ENCODE measurements at regions not wholly inside any gene's neighbourhood (a gene's known extent, or its start where the extent isn't known, plus 50 kb on each side); places are given as distances from the start of the nearest gene placed in this dataset.

DNA sequence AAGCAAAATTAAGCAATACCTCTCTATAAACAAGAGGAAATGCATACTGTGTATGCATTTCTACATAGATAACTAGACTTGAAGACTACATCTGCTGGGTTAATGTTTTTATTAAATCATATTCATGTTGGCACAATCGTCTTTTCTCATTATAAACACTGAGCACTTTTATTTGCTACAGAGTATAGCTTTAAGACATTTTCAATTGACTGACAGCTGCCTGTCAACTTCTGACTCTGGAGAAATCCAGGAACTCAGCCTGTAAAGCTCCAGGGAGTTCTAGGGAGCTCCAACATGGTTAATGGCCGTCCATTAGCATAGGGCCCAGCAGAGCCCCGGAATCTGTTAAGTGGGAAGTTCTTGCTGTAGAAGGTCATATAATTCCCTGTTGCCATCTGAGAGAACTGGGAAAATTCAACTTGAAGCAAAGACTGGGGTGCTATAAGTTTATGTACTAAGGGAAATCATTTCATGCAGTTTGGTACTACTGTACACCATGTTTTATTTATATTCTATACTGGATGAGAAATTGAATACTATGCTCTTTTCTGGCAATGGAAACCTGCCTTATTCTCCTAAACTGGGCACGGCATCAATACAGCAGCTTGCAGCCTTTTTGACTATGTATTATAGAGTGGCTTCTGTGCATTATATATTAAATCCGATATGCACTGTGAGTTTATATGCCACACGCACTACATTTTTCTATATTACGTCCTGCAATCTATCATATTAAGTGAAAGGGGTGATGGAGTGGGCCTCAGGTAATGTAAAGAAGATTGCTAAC lies 243.5 kb upstream of the ZNF521 start:
- no peak for TF ChIP-seq ZNF274 (IDR thresholded peaks at IDR 0.05; ENCODE audit: low read depth, low read length)

GRCh38 chr18:25594351-25594750 lies 242.4 kb upstream of the ZNF521 start:
- TF ChIP-seq ZNF274 (IDR thresholded peaks at IDR 0.05; ENCODE audit: low read depth, low read length), result no peak
- H3K4me3 ChIP-seq (ENCODE audit: low read length), result no peak overlapping the region

More for the DNA sequence above, 243.5 kb upstream of the ZNF521 start:
- no peak overlapping the region for H3K4me3 ChIP-seq (ENCODE audit: low read length)

GRCh38 chr18:25592804-25593360 lies 240.9 kb upstream of the ZNF521 start:
- no peak for TF ChIP-seq ZNF274 (IDR thresholded peaks at IDR 0.05; ENCODE audit: low read depth, low read length)
- H3K4me3 ChIP-seq (ENCODE audit: low read length), result no peak overlapping the region

GRCh38 chr18:25590456-25590855 lies 238.5 kb upstream of the ZNF521 start:
- TF ChIP-seq ZNF274 (IDR thresholded peaks at IDR 0.05; ENCODE audit: low read depth, low read length), result no peak
- no peak overlapping the region for H3K4me3 ChIP-seq (ENCODE audit: low read length)

GRCh38 chr18:25587545-25587944 lies 235.6 kb upstream of the ZNF521 start:
- TF ChIP-seq ZNF274 (IDR thresholded peaks at IDR 0.05; ENCODE audit: low read depth, low read length), result no peak
- H3K4me3 ChIP-seq (ENCODE audit: low read length), result no peak overlapping the region

GRCh38 chr18:25568986-25569385 lies 217.0 kb upstream of the ZNF521 start:
- no peak overlapping the region for H3K4me3 ChIP-seq (ENCODE audit: low read length)

DNA sequence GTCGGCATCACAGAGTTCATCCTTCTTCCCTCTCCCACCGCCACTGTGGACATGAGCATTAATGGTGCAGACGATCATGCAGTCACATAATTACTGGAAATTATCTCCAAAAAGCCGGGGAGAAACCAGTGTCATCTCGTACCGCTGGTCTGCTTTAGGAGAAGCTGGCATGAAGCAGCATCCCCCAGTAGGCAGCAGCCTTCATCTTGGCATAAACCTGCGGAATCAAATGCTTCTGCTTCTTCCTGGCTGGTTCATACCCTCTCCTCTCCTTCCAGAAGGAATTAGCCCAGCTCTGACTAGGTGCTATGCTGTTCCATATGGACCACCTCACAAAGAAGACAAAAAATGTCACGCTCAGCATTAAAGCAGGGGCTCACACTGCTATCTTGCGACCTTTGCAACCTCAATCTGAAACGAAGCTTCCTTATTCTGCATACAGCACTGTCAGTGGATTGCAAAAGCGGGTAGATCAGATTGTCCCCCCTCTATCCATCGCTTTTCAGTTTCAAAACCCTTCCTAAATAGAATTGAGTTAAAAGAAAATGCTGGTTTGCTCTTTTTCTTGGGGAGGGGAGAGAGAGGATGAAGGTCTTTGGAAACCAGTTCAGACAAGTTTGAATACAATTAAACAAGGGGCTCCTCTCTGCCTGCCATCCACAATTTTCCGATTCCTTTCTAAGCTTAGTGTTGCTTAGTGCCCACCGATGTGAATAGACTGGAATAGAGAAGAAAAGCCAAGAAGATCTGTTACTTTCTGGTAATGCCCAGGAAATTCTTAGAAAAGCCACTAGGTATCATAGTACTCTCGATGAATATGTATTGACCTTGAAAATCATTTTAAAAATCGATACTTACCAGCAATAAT lies 212.1 kb upstream of the ZNF521 start:
- H3K4me3 ChIP-seq (ENCODE audit: low read length), result no peak overlapping the region
- no peak for TF ChIP-seq ZNF274 (IDR thresholded peaks at IDR 0.05; ENCODE audit: low read depth, low read length)

More at GRCh38 chr18:25568986-25569385, 217.0 kb upstream of the ZNF521 start:
- no peak for TF ChIP-seq ZNF274 (IDR thresholded peaks at IDR 0.05; ENCODE audit: low read depth, low read length)

GRCh38 chr18:25563346-25563745 lies 211.4 kb upstream of the ZNF521 start:
- no peak for TF ChIP-seq ZNF274 (IDR thresholded peaks at IDR 0.05; ENCODE audit: low read depth, low read length)

DNA sequence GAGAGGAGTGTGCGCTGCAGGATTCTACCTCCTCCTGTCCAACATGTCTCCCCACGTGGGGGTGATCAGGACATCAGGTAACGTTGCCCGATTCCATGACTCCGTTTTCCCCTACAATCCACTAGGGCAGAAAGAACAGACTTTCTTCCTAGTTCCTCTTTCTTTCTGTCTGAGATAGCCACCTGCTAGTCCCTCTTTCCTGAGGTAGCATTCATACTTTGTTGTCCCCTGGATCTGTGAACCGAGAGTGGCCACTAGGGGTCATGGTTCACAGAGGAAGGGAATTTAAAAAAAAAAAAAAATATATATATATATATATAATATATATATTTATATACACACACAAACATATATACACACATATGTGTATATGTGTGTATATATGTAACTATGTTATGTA lies 210.0 kb upstream of the ZNF521 start:
- no peak overlapping the region for H3K4me3 ChIP-seq (ENCODE audit: low read length)
- no peak for TF ChIP-seq ZNF274 (IDR thresholded peaks at IDR 0.05; ENCODE audit: low read depth, low read length)

More at GRCh38 chr18:25563346-25563745, 211.4 kb upstream of the ZNF521 start:
- no peak overlapping the region for H3K4me3 ChIP-seq (ENCODE audit: low read length)

DNA sequence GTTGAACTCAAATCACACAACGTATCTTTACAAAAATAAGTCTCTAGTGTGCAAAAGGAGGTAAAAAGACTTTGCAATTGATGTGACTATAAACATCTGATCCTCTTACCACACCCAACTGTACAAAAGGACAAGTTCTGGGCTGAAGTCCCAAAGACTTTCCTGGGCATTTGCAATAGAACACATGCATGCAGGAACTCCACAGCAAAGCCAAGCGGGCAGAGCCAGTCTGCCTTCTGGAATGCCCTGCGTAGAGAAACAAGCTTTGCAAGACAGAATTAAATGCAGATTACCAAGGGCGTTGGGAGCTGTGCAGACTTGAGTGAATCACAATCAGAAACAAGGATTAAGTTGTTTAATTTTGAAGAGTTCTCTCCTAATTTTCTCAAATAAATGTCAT lies 208.4 kb upstream of the ZNF521 start:
- H3K4me3 ChIP-seq (ENCODE audit: low read length), result no peak overlapping the region
- TF ChIP-seq ZNF274 (IDR thresholded peaks at IDR 0.05; ENCODE audit: low read depth, low read length), result no peak

DNA sequence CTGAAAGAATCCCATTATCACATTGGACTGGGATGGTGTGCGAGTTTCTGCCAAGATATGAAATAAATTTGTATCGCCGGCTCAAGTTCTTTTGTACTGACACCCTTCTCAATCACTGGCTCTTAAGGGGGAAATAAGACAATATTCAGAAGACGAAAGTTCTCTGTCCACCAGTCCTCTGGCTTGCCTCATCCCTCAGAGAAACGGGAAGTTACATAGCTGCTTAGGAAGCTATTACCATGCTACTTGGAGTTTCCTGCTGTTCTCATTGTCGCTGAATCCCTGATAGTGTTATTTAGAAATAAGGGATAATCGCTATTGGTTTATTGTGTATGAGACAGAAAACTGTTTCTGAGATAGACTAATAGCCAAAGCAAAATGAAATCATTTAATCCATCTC lies 205.0 kb upstream of the ZNF521 start:
- no peak for TF ChIP-seq ZNF274 (IDR thresholded peaks at IDR 0.05; ENCODE audit: low read depth, low read length)
- no peak overlapping the region for H3K4me3 ChIP-seq (ENCODE audit: low read length)

- H3K4me3 ChIP-seq (ENCODE audit: low read length), result no peak overlapping the region
- no peak for TF ChIP-seq ZNF274 (IDR thresholded peaks at IDR 0.05; ENCODE audit: low read depth, low read length)
These were observed 201.8 kb upstream of the ZNF521 start for GRCh38 chr18:25553631-25554263.

DNA sequence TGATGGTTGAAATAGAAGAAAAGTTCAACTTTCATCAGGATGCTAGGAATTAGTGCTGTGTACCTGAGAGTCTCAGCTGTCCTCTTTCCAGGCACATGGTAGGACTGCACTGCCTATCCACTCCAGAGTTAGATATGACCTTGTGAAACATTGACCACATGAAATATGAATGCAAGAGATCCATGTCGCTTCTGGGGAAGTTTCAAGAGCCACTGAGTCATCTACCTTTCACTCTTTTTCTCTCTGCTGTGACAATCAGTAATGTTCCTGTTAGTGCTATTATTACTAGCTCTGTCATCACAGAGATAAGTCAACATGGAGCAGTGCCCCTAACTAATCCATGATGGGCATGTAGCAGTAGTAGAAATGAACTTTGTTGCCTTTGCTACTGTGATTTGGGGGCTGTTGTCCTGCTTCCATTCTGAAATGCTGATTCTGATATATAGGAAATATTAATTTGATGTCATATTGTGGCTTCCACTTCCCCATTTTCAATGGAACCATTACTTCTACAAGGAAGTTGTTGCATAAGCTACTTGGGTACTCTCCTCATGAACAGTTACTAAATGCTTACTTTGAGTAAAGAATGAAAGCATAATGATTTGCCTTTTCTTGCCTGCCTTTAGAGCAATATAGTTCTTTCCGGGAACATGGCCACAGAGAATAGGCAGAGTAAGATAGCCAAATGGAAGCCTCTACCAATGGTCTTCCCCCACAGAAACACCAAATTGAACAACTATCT lies 192.8 kb upstream of the ZNF521 start:
- TF ChIP-seq ZNF274 (IDR thresholded peaks at IDR 0.05; ENCODE audit: low read depth, low read length), result no peak
- H3K4me3 ChIP-seq (ENCODE audit: low read length), result no peak overlapping the region

Data from GM08714 (cell line).